ENCODE measurements at regions not wholly inside any gene's neighbourhood (a gene's known extent, or its start where the extent isn't known, plus 50 kb on each side); places are given as distances from the start of the nearest gene placed in this dataset.

- no peaks in the 10 kb centered on the region for H3K4me1 ChIP-seq (ENCODE audit: control insufficient read depth, insufficient read depth, low read length, poor library complexity, severe bottlenecking)
- H3K9me3 ChIP-seq (ENCODE audit: control insufficient read depth, low read length): no peaks in the 10 kb centered on the region
- H3K27me3 ChIP-seq (replicated peaks; ENCODE audit: control insufficient read depth, insufficient read depth, low read length, poor library complexity, severe bottlenecking): no peaks in the 10 kb centered on the region
- DNase-seq: no peak
- no peaks in the 10 kb centered on the region for H3K36me3 ChIP-seq (ENCODE audit: control insufficient read depth, insufficient read depth, low read length)
- H3K27ac ChIP-seq (ENCODE audit: insufficient read depth, low read length, poor library complexity, severe bottlenecking): no peak overlapping the region
- no peak overlapping the region for H3K4me3 ChIP-seq (ENCODE audit: insufficient read depth, low read depth, low read length, poor library complexity, severe bottlenecking)
Measured at GRCh38 chr22:49079027-49079725, 748.5 kb downstream of the BRD1 start.

GRCh38 chr22:49078076-49078710 is 749.5 kb downstream of the BRD1 start:
- Histone ChIP-seq H3K4me3 (ENCODE audit: insufficient read depth, low read depth, low read length, poor library complexity, severe bottlenecking) (no peak overlapping the region), H3K4me1 (ENCODE audit: control insufficient read depth, insufficient read depth, low read length, poor library complexity, severe bottlenecking) (no peaks in the 10 kb centered on the region), H3K27ac (ENCODE audit: insufficient read depth, low read length, poor library complexity, severe bottlenecking) (no peak overlapping the region), H3K9me3 (ENCODE audit: control insufficient read depth, low read length) (no peaks in the 10 kb centered on the region), H3K36me3 (ENCODE audit: control insufficient read depth, insufficient read depth, low read length) (no peaks in the 10 kb centered on the region), H3K27me3 (replicated peaks; ENCODE audit: control insufficient read depth, insufficient read depth, low read length, poor library complexity, severe bottlenecking) (no peaks in the 10 kb centered on the region)
- DNase-seq: no peak

- no peaks in the 10 kb centered on the region for H3K27me3 ChIP-seq (replicated peaks; ENCODE audit: control insufficient read depth, insufficient read depth, low read length, poor library complexity, severe bottlenecking)
- H3K9me3 ChIP-seq (ENCODE audit: control insufficient read depth, low read length): no peaks in the 10 kb centered on the region
- no peaks in the 10 kb centered on the region for H3K36me3 ChIP-seq (ENCODE audit: control insufficient read depth, insufficient read depth, low read length)
- H3K4me3 ChIP-seq (ENCODE audit: insufficient read depth, low read depth, low read length, poor library complexity, severe bottlenecking): no peak overlapping the region
- H3K4me1 ChIP-seq (ENCODE audit: control insufficient read depth, insufficient read depth, low read length, poor library complexity, severe bottlenecking): no peaks in the 10 kb centered on the region
- H3K27ac ChIP-seq (ENCODE audit: insufficient read depth, low read length, poor library complexity, severe bottlenecking): no peak overlapping the region
- DNase-seq: no peak
Measured at GRCh38 chr22:49077586-49077985, 750.1 kb downstream of the BRD1 start.

GRCh38 chr22:49077036-49077393 is 750.7 kb downstream of the BRD1 start:
- Histone ChIP-seq H3K9me3 (ENCODE audit: control insufficient read depth, low read length) (no peaks in the 10 kb centered on the region), H3K4me1 (ENCODE audit: control insufficient read depth, insufficient read depth, low read length, poor library complexity, severe bottlenecking) (no peaks in the 10 kb centered on the region), H3K36me3 (ENCODE audit: control insufficient read depth, insufficient read depth, low read length) (no peaks in the 10 kb centered on the region), H3K27me3 (replicated peaks; ENCODE audit: control insufficient read depth, insufficient read depth, low read length, poor library complexity, severe bottlenecking) (no peaks in the 10 kb centered on the region), H3K4me3 (ENCODE audit: insufficient read depth, low read depth, low read length, poor library complexity, severe bottlenecking) (no peak overlapping the region), H3K27ac (ENCODE audit: insufficient read depth, low read length, poor library complexity, severe bottlenecking) (no peak overlapping the region)
- no peak for DNase-seq

- DNase-seq: no peak
- Histone ChIP-seq H3K4me3 (ENCODE audit: insufficient read depth, low read depth, low read length, poor library complexity, severe bottlenecking) (no peak overlapping the region), H3K27ac (ENCODE audit: insufficient read depth, low read length, poor library complexity, severe bottlenecking) (no peak overlapping the region), H3K27me3 (replicated peaks; ENCODE audit: control insufficient read depth, insufficient read depth, low read length, poor library complexity, severe bottlenecking) (no peaks in the 10 kb centered on the region), H3K9me3 (ENCODE audit: control insufficient read depth, low read length) (no peaks in the 10 kb centered on the region), H3K4me1 (ENCODE audit: control insufficient read depth, insufficient read depth, low read length, poor library complexity, severe bottlenecking) (no peaks in the 10 kb centered on the region), H3K36me3 (ENCODE audit: control insufficient read depth, insufficient read depth, low read length) (no peaks in the 10 kb centered on the region)
Measured at GRCh38 chr22:49076300-49077035, 751.2 kb downstream of the BRD1 start.

- Histone ChIP-seq H3K4me1 (ENCODE audit: control insufficient read depth, insufficient read depth, low read length, poor library complexity, severe bottlenecking) (no peaks in the 10 kb centered on the region), H3K36me3 (ENCODE audit: control insufficient read depth, insufficient read depth, low read length) (no peaks in the 10 kb centered on the region), H3K4me3 (ENCODE audit: insufficient read depth, low read depth, low read length, poor library complexity, severe bottlenecking) (no peak overlapping the region), H3K27ac (ENCODE audit: insufficient read depth, low read length, poor library complexity, severe bottlenecking) (no peak overlapping the region), H3K27me3 (replicated peaks; ENCODE audit: control insufficient read depth, insufficient read depth, low read length, poor library complexity, severe bottlenecking) (no peaks in the 10 kb centered on the region), H3K9me3 (ENCODE audit: control insufficient read depth, low read length) (no peaks in the 10 kb centered on the region)
- DNase-seq: no peak
Measured at GRCh38 chr22:49075150-49075549, 752.5 kb downstream of the BRD1 start.

GRCh38 chr22:49073873-49074417 is 753.7 kb downstream of the BRD1 start:
- H3K4me1 ChIP-seq (ENCODE audit: control insufficient read depth, insufficient read depth, low read length, poor library complexity, severe bottlenecking): no peaks in the 10 kb centered on the region
- no peak overlapping the region for H3K27ac ChIP-seq (ENCODE audit: insufficient read depth, low read length, poor library complexity, severe bottlenecking)
- H3K9me3 ChIP-seq (ENCODE audit: control insufficient read depth, low read length): no peaks in the 10 kb centered on the region
- no peaks in the 10 kb centered on the region for H3K27me3 ChIP-seq (replicated peaks; ENCODE audit: control insufficient read depth, insufficient read depth, low read length, poor library complexity, severe bottlenecking)
- H3K36me3 ChIP-seq (ENCODE audit: control insufficient read depth, insufficient read depth, low read length): no peaks in the 10 kb centered on the region
- H3K4me3 ChIP-seq (ENCODE audit: insufficient read depth, low read depth, low read length, poor library complexity, severe bottlenecking): no peak overlapping the region
- DNase-seq: no peak

GRCh38 chr22:49072996-49073645 is 754.6 kb downstream of the BRD1 start:
- Histone ChIP-seq H3K9me3 (ENCODE audit: control insufficient read depth, low read length) (no peaks in the 10 kb centered on the region), H3K36me3 (ENCODE audit: control insufficient read depth, insufficient read depth, low read length) (no peaks in the 10 kb centered on the region), H3K27me3 (replicated peaks; ENCODE audit: control insufficient read depth, insufficient read depth, low read length, poor library complexity, severe bottlenecking) (no peaks in the 10 kb centered on the region), H3K4me1 (ENCODE audit: control insufficient read depth, insufficient read depth, low read length, poor library complexity, severe bottlenecking) (no peaks in the 10 kb centered on the region), H3K4me3 (ENCODE audit: insufficient read depth, low read depth, low read length, poor library complexity, severe bottlenecking) (no peak overlapping the region), H3K27ac (ENCODE audit: insufficient read depth, low read length, poor library complexity, severe bottlenecking) (no peak overlapping the region)
- DNase-seq: no peak

- Histone ChIP-seq H3K4me1 (ENCODE audit: control insufficient read depth, insufficient read depth, low read length, poor library complexity, severe bottlenecking) (no peaks in the 10 kb centered on the region), H3K27ac (ENCODE audit: insufficient read depth, low read length, poor library complexity, severe bottlenecking) (no peak overlapping the region), H3K27me3 (replicated peaks; ENCODE audit: control insufficient read depth, insufficient read depth, low read length, poor library complexity, severe bottlenecking) (no peaks in the 10 kb centered on the region), H3K9me3 (ENCODE audit: control insufficient read depth, low read length) (no peaks in the 10 kb centered on the region), H3K4me3 (ENCODE audit: insufficient read depth, low read depth, low read length, poor library complexity, severe bottlenecking) (no peak overlapping the region), H3K36me3 (ENCODE audit: control insufficient read depth, insufficient read depth, low read length) (no peaks in the 10 kb centered on the region)
- no peak for DNase-seq
Measured at GRCh38 chr22:49070501-49070900, 757.2 kb downstream of the BRD1 start.
